ENCODE measurements at regions not wholly inside any gene's neighbourhood (a gene's known extent, or its start where the extent isn't known, plus 50 kb on each side); places are given as distances from the start of the nearest gene placed in this dataset.
A peak's percentile ranks its signal among the peaks of the same experiment; 100 is the strongest.

DNA sequence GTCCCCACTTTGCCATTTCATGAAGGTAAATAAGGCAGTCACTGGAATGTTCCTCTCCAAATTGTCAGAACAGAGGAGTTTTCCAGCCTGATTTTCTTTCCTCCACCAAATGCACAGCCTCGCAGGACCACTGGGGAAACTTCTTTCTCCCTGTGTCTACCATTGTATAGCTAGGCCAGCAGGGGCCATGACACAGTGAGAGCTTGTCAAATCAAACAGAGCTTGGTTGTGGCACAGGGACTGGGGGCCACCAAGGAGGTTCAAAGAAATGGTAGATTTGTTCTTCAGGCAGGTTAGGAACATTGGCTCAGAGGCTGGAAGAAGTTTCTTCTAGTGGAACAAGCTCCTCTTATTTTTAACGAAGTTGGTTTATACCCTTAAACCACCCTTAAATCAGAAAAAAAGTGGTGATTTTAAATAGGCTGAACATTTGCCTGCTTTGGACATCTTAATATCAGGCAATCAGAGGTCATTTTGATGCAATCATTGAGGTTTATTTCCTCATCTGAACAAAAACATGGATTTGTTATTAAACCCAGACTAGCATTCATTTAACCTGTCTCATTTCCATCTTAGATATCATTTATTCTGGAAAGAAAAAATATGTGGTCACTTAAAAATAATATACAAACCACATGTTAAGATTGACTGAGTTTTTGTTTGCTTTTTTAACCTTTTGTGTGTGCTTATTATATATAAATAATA lies 105.6 kb downstream of the GTPBP8 start:
- DNase-seq (ENCODE audit: low spot score) = no peak

DNA sequence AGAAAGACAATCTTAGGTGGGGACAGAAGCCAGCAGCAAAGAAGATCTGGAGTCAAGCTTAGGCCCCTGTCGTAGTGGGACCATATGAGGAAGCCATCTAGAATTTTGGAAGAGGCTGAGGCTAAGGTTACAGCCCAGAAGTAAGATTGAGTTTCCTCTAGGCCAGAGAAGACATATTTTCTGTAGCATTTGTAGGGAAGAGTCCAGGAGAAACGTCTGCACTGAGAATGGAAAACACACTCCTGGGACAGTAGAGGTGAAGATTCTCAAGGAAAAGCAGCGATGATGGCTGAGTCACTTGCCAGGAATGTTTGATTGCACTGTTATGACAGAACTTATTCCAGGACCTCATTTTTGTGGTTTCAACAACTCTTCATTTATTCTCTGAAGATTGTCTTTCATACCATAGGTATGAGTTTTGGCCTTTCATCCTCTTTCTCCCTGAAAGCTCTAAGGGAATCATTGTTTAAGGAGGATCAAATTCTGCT lies 107.2 kb downstream of the GTPBP8 start:
- DNase-seq (ENCODE audit: low spot score) = no peak

DNA sequence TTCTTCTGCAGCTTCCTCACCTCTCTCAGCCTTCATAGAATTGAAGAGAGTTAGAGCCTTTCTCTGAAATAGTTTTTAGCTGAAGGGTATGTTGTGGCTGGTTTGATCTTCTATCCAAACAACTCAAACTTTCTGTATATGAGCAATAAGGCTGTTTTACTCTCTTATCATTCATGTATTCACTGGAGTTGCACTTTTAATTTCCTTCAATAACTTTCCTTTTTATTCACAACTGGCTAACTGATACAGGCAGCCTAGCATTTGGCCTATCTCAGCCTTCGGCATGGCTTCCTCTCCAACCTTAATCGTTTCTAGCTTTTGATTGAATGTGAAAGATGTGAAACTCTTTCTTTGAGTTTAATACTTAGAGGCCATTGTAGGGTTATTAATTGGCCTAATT lies 109.3 kb downstream of the GTPBP8 start:
- DNase-seq (ENCODE audit: low spot score) = no peak

DNA sequence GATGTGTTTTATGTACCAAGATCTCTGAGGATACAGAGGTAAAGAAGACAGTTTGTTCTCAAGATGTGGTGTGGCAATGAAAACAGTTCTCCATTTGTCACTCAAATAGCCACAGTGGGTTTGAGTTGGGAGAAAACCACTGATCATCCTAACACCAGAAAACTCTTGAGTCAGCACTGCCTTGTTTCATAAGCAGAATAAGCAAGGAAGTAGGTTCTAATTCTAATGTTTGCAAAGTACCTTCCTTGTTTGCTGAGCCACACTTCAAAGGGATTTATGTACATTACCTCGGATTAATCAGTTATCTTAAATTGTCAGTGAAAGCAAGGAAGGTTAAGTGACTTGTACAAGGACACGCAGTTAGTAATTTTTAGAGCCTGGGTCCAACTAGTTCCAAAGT lies 107.8 kb upstream of the BOC start:
- DNase-seq (ENCODE audit: low spot score) = no peak

DNA sequence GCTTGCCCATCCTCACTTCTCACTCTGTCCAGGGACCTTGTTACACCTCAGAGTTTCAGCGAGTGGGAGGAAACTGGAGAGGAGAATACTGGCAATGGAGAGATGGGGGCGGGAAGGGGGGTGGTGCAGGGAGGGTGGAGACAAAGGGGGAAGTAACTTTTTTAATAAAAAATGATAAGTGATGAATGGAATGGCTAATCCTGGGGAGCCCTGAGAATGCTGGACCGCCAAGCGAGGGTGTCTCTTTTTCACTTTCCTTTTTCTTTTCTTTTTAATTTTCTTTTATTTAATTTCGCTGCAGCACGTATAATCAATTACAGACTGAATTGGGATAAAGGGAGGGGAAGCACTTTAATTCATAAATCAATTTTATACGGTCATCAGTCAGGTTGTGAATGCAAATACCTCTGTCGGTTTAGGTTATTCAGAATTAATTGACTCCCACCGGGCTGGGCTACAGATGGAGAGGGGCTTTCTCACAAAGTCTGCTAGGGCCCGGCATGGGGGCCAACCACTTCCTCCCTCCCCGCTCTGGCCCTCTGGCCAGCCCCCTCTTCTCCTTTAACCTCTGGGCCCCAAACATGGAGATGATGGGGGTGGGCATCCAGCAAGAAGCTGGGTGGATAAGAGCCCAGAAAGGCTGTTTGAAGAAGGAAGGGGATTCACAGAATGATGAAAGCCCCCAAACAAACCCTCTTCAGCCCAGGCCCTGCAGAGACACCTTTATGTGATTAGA lies 106.8 kb upstream of the BOC start:
- DNase-seq (ENCODE audit: low spot score) = no peak

DNA sequence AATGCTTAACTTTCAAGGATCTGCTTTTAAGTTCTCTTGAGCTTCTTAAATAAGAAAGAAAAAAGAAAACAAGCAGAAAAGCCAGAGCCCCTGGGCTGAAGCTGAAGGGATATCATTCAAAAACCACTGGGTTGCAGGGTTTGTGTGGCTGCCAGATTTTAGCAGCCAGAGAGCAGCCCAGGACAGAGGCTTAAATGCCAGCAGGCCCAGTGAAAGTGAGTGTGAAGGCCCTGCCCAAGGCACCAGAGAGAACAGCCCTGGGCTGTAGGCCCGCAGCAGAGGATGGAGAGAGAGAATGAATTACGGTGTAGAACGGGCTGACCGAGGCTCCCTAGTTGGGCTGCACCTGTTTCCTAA lies 106.3 kb upstream of the BOC start:
- DNase-seq (ENCODE audit: low spot score) = no peak

DNA sequence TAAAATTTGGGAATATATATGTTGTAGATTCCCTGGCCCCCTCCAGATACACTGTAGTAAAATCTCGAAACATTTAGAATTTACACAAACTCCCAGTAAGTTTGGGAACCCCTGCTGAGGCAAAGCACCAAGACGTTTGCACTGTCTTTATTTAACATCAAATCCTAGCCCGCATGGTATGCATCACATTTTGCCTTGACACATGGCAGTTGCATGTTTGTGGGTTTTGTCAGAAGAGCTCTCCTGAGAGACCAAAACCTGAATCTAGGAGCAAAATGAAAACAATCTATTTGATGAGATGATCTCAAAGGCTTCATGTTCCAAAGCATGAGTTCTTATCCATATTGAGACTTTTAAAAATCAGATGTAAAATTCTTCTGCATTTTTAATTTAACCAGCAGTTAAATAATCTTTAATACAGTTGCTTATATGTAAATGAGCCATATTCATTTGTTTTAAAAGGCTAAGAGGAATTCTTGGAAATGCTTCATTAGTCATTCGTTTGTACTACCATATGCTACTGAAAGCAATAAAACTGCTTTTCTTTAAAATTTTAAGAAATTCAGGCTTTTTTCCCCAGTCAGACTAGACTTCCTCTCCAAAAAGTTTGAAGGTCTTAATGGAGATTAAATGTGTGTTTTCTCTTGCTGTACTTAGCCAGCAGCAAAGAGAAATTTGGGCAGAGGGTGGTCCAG lies 105.2 kb upstream of the BOC start:
- no peak for DNase-seq (ENCODE audit: low spot score)

DNA sequence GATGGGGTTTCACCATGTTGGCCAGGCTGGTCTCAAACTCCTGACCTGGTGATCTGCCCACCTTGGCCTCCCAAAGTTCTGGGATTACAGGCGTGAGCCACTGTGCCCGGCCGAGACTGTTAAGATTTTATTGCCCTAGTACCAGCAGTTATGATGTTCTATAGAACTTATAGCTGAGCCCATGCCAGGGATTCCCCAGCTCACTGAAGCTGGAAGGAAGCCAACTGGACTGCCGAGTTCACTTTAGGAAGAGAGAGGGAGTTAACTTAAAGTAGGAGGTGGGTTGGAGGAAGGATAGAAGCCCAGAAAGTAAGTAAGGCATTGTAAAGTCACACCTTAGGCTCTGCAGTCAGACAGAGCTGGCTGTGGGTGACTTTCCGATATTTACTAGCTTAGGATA lies 101.1 kb upstream of the BOC start:
- no peak for DNase-seq (ENCODE audit: low spot score)

DNA sequence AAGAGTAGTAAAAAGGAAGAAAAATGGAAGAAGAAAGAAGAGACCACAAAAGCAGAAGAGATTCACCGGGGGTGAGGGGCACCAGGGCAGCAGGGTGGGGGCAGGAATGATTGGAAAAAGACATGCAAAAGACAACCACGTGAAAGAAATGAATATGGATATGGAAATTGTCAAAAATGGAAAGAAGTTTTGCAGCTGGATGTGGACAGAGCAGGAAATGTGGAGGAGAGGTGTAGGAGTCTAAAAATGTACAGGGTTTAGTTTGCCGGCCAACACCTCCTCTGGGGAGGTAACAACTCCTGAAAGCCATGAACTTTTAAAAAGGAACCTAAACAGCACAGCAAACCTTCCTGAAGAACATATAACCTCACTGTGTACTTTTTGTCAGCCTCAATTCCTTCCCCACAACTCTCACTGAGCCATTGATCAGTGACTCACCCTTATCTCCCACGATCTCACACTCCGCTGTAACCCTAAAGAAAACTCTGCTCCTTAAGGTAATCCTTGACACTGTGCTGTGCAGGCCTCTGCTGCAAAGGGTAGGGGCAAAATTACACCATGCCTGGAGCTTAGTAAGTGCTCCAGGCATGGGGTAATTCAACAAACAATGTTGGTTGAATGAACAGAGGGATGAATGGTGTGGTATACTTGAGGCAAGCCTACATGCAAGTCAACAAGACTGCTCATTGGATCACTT lies 100.2 kb upstream of the BOC start:
- peak; percentile 24 for DNase-seq (ENCODE audit: low spot score)

DNA sequence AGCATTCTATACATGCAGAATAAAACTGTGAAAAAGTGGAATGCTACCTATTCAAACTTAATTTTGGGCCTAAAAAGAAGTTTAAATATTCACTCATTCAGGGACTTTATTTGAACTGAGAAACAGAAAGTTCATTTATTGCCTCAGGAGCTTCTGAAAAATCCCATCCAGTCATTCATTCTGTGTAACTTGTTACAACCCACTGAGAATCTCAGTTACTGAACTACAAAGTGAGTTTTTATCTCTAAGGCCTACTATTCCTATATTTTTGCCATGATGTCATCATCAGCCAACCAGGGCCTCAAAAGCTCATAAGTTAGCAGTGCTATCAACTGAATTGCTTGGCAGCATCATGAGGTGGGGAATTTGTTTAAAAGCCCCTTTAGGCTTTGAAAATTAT lies 98.0 kb upstream of the BOC start:
- no peak for DNase-seq (ENCODE audit: low spot score)

DNA sequence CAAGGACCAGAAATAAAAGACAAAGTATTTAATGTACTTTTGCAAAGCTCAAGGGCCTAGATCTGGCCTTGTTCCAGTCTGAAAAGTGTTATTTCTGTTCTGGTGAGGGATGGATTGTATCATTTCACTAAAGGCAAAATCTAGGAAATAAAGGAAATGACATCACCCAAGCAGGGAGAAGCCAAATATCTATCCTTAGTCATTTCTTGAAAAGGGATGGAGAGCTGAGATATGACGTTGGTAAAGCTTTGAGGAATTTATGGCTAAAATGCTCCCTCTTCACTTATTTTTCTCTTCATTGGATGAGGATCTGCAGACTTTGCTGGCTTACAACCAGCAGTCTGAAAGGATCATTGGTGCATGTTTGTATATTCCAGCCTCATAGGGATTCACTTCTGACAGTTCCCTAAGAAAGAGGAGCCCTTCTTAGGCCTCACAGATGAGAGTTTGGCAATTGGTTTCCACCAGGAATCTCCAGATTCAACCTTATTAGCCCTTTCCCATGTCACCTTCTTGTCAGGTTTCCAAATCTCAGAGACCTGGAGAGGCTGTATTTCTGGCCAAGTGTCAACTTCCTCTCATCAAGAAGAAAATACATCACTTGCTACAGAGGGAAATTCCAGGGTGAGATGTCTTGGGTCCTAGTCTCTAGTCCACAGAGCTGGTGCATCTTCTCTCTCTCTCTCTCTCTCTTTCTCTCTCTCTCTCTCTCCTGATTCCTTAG lies 93.7 kb upstream of the BOC start:
- no peak for DNase-seq (ENCODE audit: low spot score)

DNA sequence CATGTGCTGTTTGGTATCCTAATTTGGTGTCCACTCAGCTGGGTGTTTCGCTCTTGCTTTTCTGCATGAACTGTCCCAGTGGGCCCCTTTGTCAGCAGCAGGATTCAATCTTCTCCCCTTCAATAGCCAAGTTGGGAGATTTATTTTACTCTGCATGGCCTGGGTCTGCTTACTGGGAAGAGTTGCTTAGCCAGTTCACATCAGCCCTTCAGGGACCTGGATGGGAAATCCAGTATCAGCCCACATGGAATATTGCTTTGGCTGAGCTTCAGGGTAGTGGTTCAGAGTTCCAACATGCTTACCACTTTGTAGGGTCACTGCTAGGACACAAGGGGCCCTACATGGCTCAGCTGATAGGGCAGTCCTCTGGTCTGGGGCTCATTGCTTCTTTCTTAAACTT lies 93.0 kb upstream of the BOC start:
- DNase-seq (ENCODE audit: low spot score) = no peak

DNA sequence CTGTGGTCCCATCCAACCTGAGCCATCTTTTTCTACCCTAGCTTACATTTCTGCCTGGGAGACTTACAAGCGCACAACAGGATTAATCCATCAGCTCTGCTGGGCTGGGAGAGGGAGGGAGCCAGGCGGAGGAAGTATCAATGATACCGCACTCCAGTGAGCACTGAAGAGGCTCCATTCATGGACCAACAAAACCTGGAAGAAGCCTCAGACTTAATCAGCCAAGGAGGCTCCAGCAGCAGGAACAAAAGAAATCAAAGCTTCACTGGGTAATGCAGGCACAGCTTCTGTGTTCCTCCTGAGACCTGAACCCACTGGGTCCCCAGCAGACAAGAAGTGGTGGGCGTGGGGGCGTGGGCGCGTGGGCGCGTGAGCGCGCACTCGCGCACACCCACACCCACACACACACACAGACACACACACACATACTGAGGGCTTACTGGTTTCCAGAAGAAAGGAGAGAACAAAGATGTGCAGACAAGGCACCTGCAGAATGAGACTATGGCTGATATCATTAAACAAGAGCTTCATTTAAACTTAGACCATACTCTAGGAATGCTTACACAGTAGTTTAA lies 87.0 kb upstream of the BOC start:
- DNase-seq (ENCODE audit: low spot score) = no peak

DNA sequence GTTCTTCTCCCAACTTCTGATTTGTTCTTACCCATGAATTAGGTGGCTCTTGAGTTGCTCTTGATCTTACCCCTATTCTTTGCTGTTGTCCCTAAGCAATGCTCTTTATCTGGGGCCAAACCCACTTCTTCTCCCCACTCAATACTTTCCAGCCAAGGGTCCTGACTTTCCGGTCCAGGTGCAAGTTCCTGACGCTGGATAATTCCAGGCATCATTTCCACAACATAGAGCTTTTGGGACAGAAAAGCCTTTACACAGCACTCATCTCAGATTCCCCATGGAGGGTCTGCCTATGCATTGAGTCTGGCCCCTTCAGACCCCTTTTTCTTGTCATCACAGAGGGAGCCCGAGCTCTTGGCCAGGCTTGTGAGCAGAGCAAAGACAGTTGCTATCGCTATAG lies 85.4 kb upstream of the BOC start:
- DNase-seq (ENCODE audit: low spot score) = no peak

DNA sequence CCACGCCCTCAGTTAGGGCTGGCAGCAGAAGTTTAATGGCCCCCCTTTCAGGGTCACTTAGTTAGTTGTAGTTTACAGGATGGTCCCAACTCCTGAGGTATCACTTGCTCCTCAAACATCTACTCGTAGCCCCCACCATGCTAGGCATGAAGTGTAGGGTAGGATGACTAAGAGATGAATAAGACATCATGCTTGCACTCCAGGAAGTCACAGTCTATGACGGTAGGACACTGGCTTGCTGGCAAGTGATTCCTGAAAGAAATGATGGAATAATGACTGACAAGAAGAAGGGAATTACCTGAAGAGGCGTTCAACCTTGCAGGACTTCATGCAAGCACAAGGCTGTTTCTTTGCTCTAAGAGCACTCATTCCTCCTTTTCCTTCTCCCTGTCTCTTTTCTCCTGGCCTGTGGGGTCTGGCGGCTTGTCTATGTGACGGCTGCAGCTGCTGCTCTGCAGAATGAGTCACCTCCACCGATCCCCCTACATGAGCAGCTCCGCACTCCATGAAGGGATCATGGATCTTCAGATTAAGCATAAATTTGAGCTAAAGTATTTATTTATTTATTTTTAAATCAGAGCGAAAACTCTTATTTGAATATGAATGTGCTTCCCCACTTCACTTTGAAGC lies 82.9 kb upstream of the BOC start:
- no peak for DNase-seq (ENCODE audit: low spot score)

DNA sequence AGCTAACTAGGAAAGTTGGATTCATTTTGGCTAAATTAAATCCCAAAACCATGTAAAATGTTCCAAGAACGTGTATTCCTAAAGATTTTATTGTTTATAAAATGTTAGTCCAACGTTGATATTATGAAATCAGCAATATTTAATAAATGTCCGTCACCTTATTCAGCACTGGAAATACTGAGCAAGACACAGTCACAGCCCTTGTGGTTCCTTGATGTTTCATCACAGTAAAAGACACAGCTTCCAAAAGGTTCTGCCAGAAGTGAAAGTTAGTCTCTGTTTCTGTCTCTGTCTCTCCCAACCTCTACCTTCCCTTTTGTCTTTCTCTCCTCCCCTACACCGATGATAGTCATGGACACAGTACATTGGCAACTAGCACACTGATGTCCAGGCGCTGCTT lies 82.2 kb upstream of the BOC start:
- no peak for DNase-seq (ENCODE audit: low spot score)

DNA sequence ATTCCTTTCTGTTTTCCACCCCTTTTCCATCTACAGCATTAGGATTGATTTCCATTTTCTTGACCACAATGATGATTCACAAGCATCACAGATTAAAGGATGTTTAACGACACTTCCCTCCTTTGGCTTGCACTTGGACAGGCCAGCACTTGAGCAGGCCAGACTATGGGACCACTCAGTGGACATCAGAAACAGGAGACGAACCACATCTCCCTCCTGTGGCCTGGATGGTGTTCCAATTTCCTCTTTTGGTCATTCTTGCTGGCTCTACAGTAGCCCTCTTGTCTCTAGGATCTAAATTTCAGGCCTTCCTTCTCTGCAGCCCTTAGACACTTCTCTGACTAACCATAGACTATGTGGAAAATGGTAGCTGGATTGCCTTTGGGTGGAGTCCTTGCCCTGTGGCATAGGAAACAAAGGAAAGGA lies 78.8 kb upstream of the BOC start:
- no peak for DNase-seq (ENCODE audit: low spot score)

DNA sequence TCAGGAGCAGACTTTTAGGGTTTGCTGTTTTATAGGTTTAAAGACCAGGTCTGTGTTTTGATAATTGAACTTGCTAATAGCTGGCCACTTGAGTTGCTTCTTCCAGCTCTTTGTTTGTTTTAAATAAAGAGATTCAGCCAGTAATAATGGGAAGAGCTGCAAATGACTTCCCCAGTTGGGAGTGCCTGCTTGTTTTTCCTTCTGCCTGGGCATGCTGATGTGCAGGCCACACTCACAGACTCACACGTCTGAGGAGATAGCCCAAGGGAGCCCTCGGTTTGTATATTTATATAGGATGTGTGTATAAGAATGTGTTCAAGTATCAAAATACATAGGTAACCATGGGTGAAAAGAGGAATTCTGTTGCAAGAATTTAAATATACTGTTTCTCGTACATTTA lies 78.2 kb upstream of the BOC start:
- DNase-seq (ENCODE audit: low spot score) = no peak

DNA sequence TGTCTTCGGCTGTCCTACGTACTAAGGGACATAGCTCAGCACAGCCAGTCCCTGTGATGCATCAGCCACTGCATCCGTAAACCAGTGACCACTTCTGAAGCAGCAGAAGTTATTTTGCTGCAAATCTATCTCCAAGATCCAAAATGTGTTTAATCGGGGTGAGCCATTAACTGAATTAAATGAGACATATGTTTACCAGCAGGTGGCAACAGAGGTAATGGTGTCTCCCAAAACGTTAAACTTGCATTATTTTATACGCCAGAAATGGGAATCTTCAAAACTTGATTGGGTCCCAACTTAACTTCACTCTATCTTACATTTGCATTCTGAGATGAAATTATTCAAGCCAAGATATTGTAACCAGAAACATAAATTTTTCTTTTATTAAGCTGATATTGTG lies 75.3 kb upstream of the BOC start:
- no peak for DNase-seq (ENCODE audit: low spot score)

DNA sequence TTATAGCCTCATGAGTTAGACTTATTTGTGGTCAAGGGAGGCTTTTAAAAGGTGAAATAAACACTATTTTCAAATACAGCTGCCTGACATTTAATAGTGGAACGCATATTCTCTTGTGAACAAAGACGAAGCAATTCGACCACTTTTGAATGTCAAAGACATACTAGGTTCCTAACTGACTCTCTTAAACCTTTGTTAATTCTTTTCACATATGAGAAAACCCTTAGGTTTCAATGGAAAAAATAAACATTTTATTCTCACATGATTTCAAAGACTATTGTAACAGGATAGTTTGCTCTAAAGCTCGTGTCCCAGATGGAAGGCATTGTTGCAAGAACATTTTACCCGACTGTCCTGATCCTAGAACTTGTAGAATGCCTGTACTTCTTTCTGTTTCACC lies 74.8 kb upstream of the BOC start:
- DNase-seq (ENCODE audit: low spot score) = no peak

All from CD4-positive, alpha-beta T cell treated with Interleukin-2 at 100 ng/mL for 4 hours (primary cell).